Esophagus muscularis mucosa (tissue), 4 donors: ENCODE measurements at regions not wholly inside any gene's neighbourhood (a gene's known extent, or its start where the extent isn't known, plus 50 kb on each side); places are given as distances from the start of the nearest gene placed in this dataset.

Experiments used
- DNase-seq: peaks from one replicate; pipeline ENCODE4 v3.0.0-alpha.2; 2017; ENCODE audit errors: extremely low spot score
- H3K27ac ChIP-seq, 4 donors: fragments of 200-600 bp; sonication (generic); replicated peaks in 1 of 4; 1 replicate in 3 of 4; 2 replicates in 1 of 4; pipeline ENCODE4 v1.5.1; 2016 to 2019; ENCODE audit warnings: mild to moderate bottlenecking in 1 of 4
- H3K27me3 ChIP-seq, 4 donors: fragments of 200-600 bp; sonication (generic); one replicate each; pipeline versions ENCODE4 v1.5.1 to v1.6.0; 2016 to 2019
- H3K36me3 ChIP-seq, 4 donors: fragments of 200-600 bp; sonication (generic); one replicate each; pipeline ENCODE4 v1.5.1; 2016 to 2019
- H3K4me1 ChIP-seq, 4 donors: fragments of 200-600 bp; sonication (generic); one replicate each; pipeline ENCODE4 v1.5.1; 2016 to 2019
- H3K4me3 ChIP-seq, 4 donors: fragments of 200-600 bp; sonication (generic); 1 replicate in 2 of 4; 2 replicates in 2 of 4; pipeline ENCODE4 v1.5.1; 2016 to 2019; ENCODE audit warnings: mild to moderate bottlenecking in 4 of 4, moderate library complexity in 1 of 4
- H3K9me3 ChIP-seq, 4 donors: fragments of 200-600 bp; sonication (generic); 1 replicate in 3 of 4; 2 replicates in 1 of 4; pipeline ENCODE4 v1.5.1; 2016 to 2019
- CTCF ChIP-seq, 3 experiments: fragments of 200-600 bp in 2 of 3; fragments of 450-650 bp in 1 of 3; sonication (generic) in 2 of 3; IDR thresholded peaks; one replicate each; pipeline ENCODE4 v1.5.1; 2017 to 2019; ENCODE audit warnings: antibody characterized with exemption in 3 of 3, mild to moderate bottlenecking in 2 of 3, moderate library complexity in 1 of 3
- EP300 ChIP-seq: sonication (generic); formaldehyde crosslinking; IDR thresholded peaks from one replicate; pipeline ENCODE4 v1.6.1; 2017; ENCODE audit warnings: antibody characterized with exemption
- POLR2A ChIP-seq: fragments of 450-650 bp; IDR thresholded peaks from one replicate; pipeline ENCODE4 v1.6.1; 2017; ENCODE audit warnings: antibody characterized with exemption, moderate library complexity, mild to moderate bottlenecking, low read depth
- POLR2AphosphoS5 ChIP-seq, 2 donors: sonication (generic); formaldehyde crosslinking; IDR thresholded peaks; one replicate each; pipeline ENCODE4 v1.6.1; 2017; ENCODE audit warnings: antibody characterized with exemption in 2 of 2
- WGBS: methylation state at CpG from one replicate; pipeline ENCODE4 v1.1.5; 2018; 5-methylcytosine and 5-hydroxymethylcytosine counted together
- intact Hi-C: fragments of 100-400 bp; cut with DNase I; formaldehyde crosslinking; loops from one replicate; pipeline ENCODE4 v1.15.1; 2023

GRCh38 chr22:44364751-44365130, 52.0 kb upstream of the SHISAL1 start:
- Histone ChIP-seq H3K27ac (peak overlapping the region in 1 of 4 donors; percentile 80), H3K36me3 (no peaks in the 10 kb centered on the region), H3K4me1 (peaks cover 37 to 59% (median 47%) of the 10 kb centered on the region in 4 donors), H3K27me3 (no peaks in the 10 kb centered on the region), H3K9me3 (no peaks in the 10 kb centered on the region), H3K4me3 (no peak overlapping the region)
- intact Hi-C loops: no loop called here
- TF ChIP-seq EP300: no peak
- TF ChIP-seq POLR2A: no peak
- TF ChIP-seq CTCF (IDR thresholded peaks at IDR 0.05): no peak
- TF ChIP-seq POLR2AphosphoS5 (IDR thresholded peaks at IDR 0.05): no peak
- DNase-seq: no peak
- WGBS: 79% methylated on average over 12 of the region's 12 CpGs

DNA sequence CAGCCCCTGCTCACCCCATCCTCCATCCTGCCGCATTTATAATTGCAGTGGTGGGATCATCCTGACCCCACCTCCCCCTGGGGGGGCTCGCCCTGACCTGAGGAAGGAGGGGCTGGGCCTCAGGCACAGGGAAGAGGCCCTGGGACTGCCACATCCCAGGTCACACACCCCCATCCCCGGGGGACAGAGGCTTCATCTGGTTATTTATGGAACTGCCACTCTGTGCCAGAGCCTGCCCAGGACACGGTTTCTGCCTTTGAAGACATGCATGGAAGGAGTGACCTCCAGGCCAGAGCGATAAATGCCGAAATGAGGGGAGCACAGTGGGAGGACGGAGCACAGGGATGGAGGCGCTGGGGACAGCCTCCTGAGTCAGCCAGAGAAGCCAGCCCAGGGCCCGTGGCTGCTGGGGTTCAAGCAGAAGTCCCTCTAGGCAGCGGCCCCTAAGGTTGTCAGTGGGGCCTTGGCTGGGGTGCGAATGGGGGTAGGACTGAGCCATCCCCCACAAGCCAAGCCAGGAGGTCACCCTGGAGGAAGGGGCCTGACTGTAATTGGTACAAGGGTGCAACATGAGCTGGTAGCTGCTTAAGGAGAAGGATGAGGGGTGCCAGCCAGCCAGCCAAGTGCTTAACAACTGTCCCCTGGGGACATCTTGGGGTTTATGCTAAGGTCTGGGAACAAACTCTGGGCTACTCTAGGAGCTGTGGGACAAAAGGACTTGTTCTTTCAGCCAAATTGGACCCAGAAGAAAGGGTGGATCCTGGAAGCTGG, 51.4 kb upstream of the SHISAL1 start:
- Histone ChIP-seq H3K9me3 (no peaks in the 10 kb centered on the region), H3K4me1 (peaks cover 37 to 65% (median 53%) of the 10 kb centered on the region in 4 donors), H3K27me3 (no peaks in the 10 kb centered on the region), H3K4me3 (no peak overlapping the region), H3K36me3 (no peaks in the 10 kb centered on the region), H3K27ac (peak overlapping the region; percentile 56 to 80 (median 76))
- no peak for DNase-seq
- intact Hi-C loops: no loop called here
- no peak for TF ChIP-seq POLR2AphosphoS5 (IDR thresholded peaks at IDR 0.05)
- no peak for TF ChIP-seq POLR2A
- TF ChIP-seq CTCF (IDR thresholded peaks at IDR 0.05): no peak
- TF ChIP-seq EP300: no peak
- 62% methylated on average over 11 of the region's 11 CpGs for WGBS

DNA sequence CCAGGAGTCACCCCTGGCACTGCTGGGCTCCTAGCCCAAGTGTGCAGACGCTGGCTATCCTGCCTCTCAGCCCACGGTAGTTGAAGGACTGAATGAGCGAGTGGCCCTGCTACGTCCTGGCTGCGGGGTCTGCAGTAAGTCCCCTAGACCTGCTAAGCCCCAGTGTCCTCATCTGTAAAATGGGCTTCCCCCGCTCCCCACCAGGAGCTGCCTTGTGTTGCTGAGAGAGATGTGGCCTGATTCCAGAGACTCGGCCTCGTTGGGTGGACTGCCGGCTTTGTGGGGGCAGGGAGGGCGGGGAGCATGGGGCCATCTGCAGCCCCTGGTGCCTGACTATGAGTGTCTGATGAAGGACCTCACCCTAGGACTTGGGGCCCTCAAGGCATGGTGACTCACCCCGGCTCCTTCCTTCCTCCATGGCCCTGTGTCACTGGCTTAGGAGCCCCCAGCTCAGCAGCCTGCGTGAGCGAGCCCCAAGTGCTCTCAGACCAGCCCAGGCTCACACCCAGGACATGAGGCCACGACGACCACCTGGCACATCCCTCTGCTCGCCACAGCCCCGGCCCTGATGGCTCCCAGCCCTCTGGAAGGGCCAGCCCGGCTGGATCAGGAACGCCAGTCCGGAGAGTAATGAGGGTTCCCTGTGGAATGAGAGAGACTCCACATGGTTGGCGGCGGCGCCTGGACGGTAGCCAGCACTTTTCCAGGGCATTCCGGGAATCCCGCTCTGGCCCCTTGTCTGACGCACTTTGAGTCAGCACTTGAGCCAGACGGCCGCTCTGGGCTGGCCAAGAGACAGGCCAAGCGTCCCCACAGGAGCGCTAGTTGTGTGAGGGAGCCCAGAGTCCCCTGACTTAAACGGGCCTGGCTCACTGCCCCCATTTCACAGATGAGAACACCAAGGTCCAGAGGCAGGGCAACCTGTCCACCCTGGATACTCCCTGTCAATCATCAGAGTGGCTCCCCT, 50.5 kb upstream of the SHISAL1 start:
- H3K4me3 ChIP-seq: peak overlapping the region in 1 of 4 donors; percentile 16
- no peaks in the 10 kb centered on the region for H3K9me3 ChIP-seq
- H3K27ac ChIP-seq: peak overlapping the region; percentile 76 to 87 (median 78)
- peaks cover 38 to 74% (median 61%) of the 10 kb centered on the region in 4 donors for H3K4me1 ChIP-seq
- DNase-seq: no peak
- H3K27me3 ChIP-seq: no peaks in the 10 kb centered on the region
- TF ChIP-seq POLR2A (no peak), CTCF (IDR thresholded peaks at IDR 0.05) (no peak), POLR2AphosphoS5 (IDR thresholded peaks at IDR 0.05) (peak; percentile 77 to 86), EP300 (peak; percentile 38)
- WGBS: 73% methylated on average over 19 of the region's 32 CpGs
- no peaks in the 10 kb centered on the region for H3K36me3 ChIP-seq
- intact Hi-C loops: no loop called here

DNA sequence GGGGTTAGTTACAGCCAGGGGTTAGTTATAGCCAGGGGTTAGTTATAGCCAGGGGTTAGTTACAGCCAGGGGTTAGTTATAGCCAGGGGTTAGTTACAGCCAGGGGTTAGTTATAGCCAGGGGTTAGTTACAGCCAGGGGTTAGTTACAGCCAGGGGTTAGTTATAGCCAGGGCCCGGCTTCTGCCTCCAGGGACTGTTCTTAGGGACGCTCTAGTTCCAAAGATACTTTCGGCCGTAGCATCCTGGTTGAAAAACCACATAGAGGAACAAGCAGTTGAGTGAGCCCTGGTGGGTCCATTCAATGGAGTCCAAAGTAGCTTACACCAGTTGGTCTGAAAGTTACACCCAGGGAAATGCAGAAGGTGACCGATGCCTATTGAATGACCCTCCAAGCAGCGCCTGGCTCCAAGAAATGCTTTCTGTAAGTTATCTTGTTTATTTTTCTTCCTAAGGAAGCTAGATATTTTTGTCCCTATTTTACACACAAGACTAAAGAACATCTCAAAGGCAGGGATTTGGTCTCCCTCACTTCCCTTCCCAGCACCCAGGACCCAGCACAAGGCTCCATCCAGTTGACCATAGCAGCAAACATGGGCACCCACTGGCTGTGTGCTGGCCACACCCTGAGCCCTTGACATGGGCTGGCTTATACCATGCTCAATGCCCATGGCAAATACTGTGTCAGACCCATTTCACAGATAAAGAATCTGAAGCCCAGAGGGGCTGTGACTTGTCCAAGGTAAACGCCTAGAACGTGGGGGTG, 49.7 kb upstream of the SHISAL1 start:
- no peak overlapping the region for H3K4me3 ChIP-seq
- H3K27me3 ChIP-seq: no peaks in the 10 kb centered on the region
- TF ChIP-seq POLR2AphosphoS5 (IDR thresholded peaks at IDR 0.05) (no peak), POLR2A (no peak), EP300 (no peak), CTCF (IDR thresholded peaks at IDR 0.05) (no peak)
- no peak for DNase-seq
- peaks cover 47 to 82% (median 70%) of the 10 kb centered on the region in 4 donors for H3K4me1 ChIP-seq
- WGBS: 75% methylated on average over 8 of the region's 8 CpGs
- peak overlapping the region; percentile 76 to 87 (median 78) for H3K27ac ChIP-seq
- intact Hi-C loops: no loop called here
- no peaks in the 10 kb centered on the region for H3K9me3 ChIP-seq
- H3K36me3 ChIP-seq: no peaks in the 10 kb centered on the region
